DMS153 (cell line): ENCODE measurements at regions not wholly inside any gene's neighbourhood (a gene's known extent, or its start where the extent isn't known, plus 50 kb on each side); places are given as distances from the start of the nearest gene placed in this dataset.
A peak's percentile ranks its signal among the peaks of the same experiment; 100 is the strongest.

Experiments
- DNase-seq: peaks from one replicate; lab custom pipeline; 2025; lab: John Stamatoyannopoulos, UW

GRCh38 chr1:193309936-193310475 is 123.6 kb upstream of the B3GALT2 start:
- peak; percentile 71 for DNase-seq

- peak; percentile 4 for DNase-seq
Observed at GRCh38 chr1:193308438-193308837, 122.0 kb upstream of the B3GALT2 start.

- DNase-seq = no peak
Observed at GRCh38 chr1:193306430-193306829, 120.0 kb upstream of the B3GALT2 start.
